M059J (cell line): ENCODE measurements at regions not wholly inside any gene's neighbourhood (a gene's known extent, or its start where the extent isn't known, plus 50 kb on each side); places are given as distances from the start of the nearest gene placed in this dataset.

Source experiments
- DNase-seq: peaks from one replicate; pipeline ENCODE4 v3.0.0-alpha.2; 2012; ENCODE audit warnings: low read depth

DNA sequence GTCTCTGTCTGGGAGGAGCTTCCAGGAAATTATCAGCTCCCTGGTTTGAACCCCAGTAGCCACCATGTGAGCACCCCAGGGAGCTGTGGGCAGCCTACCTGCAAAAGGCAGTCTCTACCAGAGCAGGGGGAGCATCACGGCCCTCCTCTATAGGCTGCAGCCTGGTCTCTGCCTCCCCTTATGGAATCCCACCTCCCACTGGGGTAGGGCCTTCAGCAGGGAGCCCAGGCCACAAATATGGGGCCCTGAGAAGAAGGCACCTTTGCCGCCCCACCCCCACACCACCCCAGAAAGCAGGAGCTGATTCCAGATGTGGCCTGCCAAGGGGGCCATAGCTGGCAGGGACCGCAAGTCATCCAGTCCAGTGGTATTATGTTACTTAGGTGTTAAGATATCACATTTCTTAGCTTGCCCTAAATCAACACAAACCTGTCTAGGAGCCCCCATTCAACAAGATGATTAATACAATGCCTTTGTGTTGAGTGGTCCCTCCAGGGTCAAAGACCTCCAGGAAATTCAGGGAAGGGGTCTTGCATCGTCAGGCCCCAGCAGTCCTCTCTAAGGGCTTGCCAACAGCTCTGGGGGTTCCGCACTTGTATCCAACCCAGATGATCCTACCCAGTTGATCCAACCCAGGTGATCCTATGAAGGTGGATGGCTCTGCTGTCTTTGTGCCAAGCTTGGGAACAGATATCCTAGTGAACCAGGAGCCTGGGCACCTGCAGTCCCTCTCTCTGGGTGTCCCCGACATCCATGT lies 114.9 kb downstream of the OAT start:
- no peak for DNase-seq

DNA sequence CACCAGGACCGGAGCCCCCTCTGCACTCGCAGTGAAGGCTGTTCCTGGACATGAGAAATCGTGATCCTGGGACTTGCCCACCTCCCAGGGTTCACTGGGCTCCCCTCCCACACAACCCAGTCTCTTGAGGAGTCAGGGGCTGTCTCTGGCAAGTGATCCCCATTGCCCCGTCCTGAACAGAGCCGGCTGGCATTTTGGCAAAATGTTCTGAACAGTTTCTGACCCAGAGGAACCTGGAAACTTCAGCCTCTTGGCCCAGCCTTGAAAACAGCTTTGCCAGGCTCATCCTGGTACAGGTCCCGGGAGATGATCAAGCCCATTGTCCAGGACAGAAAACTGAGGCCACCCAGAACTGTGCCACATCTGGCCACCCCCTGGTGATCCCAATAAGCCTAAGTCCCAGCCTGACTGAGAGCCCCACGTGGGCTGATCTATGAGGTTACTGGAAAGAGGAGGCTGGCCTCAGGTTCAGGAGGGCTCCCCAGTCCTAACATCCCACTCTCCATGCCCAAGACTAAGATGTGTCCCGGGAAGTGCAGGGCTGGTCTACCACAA lies 115.7 kb downstream of the OAT start:
- DNase-seq, result no peak

DNA sequence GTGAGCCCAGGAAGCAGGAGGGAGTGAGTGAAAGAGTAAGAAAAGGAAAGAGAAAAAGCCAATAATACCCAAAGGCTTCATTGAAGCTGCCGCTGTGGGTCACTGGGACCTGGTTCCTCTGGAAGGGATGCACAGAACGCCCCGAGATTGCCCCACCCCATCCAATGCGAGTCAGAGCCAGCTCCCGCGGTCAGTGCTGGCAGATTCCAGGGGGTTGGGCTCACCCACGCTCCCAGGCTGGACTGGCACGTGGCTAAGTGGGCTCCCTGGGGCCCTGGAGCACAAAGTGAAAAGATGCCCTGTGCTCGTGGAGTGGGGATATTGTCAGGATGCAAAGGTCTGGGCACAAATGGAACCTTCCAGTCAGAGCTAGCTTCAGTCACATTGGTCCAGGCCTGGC lies 117.0 kb downstream of the OAT start:
- DNase-seq, result no peak

DNA sequence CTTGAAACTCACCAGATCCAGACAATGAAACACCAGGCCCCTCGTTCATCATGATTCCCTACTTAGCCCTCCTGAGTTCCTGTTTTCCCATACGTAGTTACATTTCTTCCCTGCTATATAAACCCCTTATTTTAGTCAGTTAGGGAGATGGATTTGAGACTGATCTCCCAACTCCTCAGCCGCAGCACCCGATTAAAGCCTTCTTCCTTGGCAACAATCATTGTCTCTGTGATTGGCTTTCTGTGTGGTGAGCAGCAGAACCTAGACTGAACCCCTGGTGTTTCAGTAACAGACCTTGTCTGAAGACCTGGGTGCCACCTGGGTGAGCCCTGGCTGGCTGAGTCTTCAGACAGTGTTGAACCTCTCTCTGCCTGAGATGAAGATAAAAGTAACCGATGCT lies 118.0 kb downstream of the OAT start:
- DNase-seq, result no peak

DNA sequence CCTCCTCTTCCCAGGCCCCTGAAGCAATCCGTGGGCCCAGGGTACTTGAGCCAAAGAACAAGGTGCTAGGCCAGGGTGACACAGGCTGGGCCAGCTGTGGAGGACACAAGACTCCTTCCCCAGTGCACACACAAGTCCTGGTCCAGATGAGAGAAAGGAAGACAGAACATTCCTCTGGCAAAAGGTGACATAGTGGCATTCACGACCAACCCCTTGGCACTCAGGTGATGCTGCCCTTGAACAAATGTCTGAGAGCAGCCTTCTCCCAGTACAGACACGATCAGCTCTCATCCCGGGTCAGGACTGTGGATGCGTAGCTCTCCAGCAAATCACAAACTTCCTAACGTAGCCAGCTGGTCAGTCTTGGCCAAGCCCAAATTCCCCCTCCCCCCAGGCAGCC lies 118.5 kb downstream of the OAT start:
- no peak for DNase-seq

DNA sequence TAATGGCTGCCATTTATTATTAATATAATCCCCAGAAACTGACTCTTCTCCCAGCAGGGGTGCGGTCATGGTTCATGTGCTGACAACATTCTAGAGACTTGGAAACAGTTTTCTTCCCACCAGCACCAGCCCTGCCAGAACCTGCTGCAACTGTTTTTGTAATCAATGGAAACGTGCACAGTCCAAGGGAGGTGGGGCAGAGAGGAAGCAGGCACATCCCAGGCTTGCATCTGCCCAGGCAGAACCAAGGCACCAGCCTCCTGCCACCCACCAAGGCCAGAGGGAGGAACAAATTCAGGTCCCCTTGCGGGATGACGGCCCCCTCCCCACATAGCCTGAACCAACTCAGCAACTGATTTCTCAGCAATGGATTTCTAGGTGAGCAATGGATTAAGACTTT lies 119.0 kb downstream of the OAT start:
- no peak for DNase-seq

DNA sequence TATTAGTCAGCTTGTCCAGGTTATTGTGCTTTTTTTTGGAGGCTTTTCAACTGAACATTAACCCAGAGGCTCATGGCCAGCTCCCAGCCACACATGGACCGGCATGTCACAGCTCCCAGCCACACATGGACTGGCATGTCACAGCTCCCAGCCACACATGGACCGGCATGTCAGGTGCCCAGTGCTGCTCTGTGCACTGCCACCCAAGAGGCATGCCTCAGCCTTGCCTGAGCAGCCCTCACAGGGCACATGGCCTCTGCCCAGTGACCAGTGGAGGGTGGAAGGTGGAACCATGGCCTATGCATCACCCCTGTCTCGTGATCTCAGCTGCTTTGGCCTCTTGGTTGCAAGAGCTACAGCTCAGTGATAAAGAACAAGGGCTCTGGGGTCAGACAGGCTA lies 119.8 kb downstream of the OAT start:
- no peak for DNase-seq

DNA sequence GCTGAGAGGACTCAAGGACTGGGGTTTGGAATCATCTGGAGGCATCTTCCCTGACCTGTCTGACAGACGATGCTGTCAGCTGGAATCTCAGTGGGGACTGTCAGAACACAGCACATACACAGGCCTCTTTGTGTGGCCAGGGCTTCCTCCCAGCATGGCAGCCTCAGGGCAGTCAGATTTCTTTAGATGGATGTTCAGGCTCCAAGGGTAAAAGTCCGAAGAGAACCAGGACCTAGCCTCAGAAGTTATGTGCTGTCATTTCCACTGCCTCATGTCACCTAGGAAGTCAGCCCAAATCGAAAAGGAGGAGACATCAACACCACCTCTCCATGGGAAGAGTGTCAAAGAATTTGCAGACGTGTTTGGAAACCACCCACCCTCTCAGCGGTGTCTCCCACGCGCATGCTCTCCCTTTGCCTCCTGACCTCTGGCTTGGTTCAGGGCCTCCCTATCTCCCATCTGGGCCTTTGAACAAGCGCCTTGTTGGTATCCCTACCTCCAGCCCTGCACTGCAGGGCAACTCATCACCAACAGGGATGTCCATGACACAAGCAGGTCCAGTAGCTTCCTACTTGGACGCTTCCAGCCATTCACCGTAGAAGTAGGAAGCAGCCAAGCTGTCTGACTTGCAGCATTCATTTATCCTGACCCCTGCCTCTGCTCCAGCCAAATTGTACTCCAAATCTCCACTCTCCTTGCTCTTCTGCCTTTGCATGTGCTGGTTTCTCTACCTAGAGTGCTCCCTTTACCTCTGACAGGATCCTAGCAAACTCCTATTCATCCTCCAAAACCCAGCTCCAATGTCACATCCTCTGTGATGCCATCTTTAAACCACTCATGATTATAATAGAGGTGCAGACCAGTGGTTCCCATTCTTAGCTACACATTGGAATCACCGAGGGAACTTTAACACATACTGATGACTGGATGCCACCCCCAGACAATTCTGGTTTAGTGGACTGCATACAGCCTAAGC lies 121.6 kb downstream of the OAT start:
- no peak for DNase-seq

DNA sequence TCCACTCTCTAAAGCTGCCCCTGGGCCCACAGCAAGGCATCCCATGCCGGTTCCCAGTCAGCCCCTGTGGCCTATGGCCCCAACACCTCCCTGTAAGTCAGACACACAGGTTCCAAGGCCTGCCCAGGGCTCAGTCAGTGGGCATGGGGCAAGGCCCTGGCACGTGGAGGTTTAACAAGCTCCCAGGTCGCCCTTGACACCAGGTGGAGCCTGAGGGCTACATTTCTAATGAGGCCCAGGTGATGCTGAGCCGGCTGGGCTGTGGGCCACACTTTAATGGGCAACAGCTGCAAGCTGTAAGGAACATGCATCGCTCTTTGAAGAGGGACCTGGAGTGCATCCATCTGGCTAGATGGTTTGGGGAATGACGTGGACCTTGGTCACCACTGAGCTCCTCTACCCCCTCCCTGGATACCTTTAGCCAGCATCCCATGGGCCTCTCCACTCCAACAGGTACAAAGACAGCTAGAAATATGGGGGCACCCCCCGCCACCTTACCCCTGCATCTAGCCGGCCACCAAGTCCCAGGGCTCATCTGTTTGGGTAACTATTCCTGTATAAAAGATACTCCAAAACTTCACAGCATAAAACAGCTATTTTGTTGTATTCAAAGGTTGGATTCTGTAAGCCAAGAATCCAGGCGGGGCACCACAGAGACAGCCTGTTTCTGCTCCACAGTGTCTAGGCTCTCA lies 122.5 kb downstream of the OAT start:
- DNase-seq, result peak; percentile 32

DNA sequence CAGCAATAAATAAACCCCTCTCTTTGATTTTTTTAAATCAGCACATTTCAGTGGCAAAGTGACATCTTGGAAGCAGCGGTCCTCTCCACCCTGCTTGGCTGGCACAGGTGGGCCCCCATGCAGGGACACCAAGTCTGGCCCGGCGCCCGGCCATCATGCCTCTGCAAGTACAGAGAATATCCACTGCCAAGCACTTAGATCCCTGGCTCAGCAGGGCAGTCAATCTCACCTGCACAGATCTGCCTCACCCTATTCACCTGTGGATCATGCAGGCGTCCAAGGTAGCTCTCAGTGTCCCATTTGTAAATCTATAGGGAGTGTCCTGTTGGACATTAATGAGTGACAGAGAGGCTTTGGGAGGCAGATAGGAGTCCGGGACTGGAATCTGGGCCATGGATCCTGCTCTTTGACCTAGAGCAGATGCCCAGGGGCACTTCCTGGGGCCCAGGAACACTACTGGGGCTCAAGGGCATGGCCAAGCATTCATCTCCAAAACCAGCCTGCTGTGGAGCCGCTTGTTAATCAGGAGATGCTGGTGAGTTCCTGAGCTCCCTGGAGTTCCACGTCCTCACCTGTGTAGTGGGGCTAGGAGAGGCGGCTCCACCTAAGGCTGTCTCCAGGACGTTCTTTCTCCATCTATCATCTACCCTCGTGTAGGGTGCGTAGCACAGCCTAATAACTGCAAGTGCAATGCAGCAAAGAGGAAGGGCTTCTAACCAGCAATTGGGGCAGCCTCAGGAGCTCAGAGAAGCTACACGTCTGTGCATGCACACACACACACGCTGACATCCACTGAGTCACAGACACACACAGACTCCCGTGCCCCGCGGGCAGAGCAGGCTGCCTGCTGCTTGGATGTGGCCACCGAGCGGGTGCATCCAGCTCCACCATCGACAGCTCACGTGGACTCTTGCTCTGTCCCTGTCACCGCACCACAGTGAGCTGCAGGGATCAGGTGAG lies 123.6 kb downstream of the OAT start:
- DNase-seq, result no peak

DNA sequence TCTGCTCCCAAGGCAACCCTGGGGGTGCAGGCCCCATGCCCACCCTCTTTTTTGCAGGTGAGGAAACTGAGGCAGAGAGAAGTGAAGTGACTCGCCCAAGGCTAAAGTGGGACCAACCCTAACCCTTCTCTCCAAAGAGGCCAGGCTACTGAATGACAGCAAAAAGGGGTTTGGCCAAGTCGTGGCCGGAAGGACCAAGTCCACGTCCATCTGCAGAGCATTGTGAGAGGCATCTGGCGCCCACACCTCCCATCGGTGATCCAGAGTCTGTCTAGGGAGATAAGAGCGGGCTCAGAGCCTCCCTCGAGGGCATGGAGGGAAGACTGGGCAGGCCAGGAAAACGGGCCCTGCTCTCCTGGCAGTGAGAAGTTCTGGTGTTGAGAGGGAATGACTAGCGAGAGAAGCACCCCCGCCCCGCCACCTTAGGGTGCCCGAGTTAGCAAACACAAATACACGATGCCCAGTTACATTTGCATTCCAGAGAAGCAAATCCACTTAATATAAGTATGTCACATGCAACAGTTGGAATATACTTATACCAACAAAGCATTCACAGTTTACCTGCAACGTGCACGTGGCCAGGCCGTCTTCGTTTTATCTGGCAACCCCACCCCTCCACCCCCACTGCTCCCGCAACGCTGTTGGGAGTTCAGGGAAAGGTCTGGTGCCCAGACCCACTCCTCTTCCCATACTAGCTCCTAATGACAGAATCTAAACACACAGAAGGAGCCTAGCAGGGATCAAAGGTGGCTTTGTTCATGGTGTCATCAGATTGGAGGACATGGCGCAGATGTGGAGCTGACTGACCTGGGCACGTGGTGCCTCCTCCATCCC lies 124.9 kb downstream of the OAT start:
- no peak for DNase-seq

DNA sequence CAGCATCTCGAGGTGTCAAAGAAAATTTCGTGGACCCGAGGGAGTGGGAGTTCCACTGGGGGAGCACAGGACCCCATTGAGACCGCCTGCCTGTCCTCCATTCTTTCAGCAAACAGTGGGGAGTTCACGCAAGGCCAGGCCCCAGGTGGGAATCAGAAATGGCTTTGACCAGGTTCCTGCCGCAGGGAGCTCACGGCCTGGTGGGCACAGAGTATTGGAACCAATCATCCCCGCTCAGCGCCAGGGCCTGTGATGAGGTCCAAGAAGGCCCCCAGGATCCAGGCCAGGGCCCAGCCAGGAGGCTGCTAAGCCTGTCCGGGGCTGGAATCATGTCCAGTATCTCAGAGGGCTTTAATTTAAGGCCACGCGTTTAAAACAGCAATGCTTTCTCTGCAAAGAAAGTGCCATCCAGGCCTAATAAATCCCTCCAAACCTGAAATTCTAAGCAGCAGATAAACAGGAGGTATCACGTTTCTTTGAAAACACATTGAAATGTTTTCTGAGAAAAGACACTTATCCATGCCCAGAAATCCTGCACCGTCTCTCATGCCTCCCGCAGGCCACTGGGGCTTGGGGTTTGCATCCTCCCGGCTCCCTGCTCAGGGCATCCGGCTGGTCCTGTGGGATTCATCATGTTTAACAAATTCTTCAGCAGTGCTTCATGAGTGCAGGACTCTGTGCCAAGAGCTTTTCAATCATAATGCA lies 125.7 kb downstream of the OAT start:
- peak; percentile 24 for DNase-seq

DNA sequence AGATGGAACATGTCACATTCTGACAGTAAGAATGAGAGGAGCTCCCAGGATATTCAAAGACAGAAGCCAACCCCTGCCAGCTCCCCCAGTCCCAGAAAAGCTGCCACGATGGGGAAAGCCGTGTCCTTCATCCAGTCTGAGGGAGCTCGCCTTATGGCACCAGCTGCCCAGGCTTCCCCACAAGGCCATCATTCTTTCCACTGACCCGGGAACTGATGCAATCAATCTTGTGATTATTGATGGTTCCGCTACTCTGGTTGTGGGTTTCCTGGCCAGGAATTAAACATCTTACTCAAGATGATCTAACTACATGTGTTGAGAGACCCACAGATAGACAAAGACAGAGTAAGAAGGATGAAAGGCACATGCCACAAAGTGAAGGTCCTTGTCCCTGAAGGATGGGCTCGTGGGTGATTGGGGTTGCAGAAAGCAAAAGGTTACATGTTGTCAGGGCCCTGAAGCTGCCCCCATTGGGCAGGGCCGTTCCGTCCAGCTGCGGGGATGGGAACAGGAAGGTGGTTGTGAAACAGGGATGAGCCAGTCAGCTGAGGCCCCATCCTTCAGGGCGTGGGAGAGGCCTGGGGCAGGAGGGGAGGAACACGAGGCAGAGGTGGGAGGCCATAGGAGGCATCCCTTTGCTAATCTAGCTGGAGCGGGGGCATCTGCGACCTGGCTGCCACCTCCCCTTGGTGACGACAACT lies 127.6 kb downstream of the OAT start:
- DNase-seq, result no peak

DNA sequence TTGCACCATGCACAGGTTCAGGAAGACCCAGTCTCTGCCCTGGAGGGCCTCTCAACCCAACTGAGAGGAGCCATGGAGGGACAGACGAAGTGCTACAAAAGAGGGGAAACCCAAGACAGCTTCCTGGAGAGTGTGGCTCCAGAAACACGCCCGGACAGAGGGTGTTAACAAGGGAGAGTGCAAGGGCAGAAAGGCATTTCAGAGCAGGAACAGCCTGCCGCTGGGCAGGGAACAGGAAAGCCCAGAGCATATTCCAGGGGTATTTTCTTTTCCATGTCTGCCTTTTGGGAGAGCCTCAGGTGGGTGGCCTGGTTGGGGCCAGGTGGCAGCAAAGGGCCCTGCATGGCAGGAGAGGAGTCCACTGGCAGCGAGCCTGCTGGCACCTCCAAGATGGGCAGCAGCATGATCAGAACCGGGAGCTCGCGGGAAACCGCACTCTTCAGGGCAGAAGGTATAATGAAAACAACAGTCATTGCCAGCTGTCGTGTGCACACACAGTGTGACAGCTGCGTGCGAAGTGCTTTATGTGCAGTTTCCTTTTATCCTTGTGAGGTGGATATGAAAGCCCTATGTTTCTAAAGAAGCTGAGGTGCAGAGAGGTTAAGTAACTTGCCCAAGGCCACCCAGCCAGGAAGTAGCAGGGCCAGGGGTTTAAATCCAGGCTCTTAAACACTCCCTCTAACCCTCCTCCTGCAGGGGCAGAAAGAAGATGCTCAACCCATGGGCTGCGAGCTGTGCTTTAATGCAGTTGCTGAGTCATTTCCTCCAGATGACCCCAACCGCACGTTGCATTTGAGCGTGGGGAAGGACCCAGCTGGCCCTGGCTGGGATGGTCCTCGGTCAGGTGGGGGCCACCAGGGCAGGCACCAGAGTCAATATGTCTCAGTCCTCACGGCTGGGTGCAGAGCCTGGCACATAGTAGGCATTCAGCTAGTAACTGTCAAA lies 128.6 kb downstream of the OAT start:
- peak; percentile 75 for DNase-seq

DNA sequence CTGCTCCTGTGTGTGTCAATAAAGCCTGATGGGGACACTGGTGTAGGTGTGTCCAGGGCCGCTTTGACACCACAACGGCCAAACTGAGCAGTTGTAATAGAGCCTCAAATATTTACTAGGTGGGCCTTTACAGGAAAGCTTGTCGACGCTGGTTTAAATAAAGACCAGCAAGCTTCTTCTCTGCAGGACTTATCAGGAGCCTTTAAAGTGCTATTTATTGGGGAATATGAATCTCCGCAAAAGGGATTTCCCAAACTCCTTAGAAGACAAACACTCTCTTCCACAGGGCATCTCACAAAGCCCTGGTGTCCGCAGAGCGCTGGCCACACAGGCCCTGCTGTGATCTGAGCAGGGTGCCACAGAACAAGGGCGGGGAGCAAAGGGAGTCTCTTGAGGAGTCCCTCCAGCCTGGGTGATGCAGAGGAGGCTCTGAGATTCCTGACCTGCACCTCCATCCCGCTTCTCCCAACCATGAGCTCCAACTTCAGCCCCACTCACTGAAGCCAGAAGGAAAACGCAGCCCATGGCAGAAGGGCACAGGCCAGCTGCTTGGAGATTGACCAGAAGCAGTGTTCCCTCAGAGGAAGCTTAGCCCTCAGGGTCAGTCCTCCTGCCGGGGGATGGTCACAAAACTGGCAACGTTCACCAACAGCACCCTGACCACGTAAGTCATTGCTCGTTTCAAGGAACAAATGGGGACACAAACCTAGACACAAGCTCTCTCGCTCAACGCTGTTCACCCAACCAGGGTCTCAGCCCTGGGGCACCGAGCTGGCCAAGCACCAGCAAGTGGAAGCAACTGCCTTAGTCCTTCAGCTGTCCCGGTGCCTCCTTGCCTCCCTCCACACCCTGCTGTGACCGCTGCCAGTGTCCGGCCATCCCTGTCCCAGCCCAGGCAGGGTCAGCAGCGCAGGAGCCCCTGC lies 129.5 kb downstream of the OAT start:
- DNase-seq, result no peak

DNA sequence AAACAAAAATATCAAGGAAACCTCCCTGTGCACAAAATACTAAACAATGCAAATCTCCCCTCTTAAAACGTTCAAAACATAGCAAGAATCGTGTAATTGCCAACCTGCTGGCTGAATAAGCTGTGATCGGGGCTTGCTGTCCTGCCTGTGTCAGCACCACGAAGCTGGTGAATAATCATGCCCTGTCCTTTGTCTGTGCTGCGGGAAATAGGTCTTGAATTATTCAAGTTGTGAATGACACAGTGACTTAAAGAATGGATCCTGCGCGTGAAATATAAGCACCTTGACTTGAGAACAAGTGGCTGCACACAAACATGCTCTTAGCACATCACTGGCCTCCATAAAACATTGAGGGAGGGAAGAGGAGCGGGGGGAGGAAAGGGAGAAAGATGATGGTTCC lies 130.2 kb downstream of the OAT start:
- DNase-seq, result no peak

DNA sequence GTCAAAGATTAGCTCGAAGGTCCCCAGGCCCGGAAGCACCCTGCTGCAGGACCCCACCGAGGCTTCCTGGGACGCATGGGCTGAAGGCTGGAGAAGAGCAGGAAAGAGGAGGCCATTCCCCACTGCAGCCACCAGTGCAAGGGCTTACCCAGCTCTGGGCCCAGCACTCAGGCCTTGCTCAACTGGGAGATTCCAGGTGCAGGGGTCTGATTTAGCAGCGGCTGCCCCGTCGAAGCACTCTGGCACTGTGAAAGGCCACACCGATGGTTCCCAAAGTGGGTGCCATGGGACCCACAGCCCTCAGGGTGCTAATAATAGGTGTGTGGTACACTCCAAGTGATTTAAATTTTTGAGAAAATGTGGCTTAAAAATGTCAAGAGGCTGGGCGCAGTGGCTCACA lies 130.9 kb downstream of the OAT start:
- no peak for DNase-seq
